ENCODE measurements at regions not wholly inside any gene's neighbourhood (a gene's known extent, or its start where the extent isn't known, plus 50 kb on each side); places are given as distances from the start of the nearest gene placed in this dataset.

GRCh38 chr2:67790622-67791021, 272.2 kb downstream of the C1D start:
- Histone ChIP-seq H3K4me3 (no peak overlapping the region), H3K27me3 (no peaks in the 10 kb centered on the region), H3K27ac (no peak overlapping the region), H3K4me1 (no peaks in the 10 kb centered on the region), H3K36me3 (no peaks in the 10 kb centered on the region), H3K9me3 (no peaks in the 10 kb centered on the region)
- no peak for DNase-seq
- TF ChIP-seq CTCF (IDR thresholded peaks at IDR 0.05): no peak
- TF ChIP-seq POLR2A (IDR thresholded peaks at IDR 0.05): no peak

- no peak overlapping the region for H3K27ac ChIP-seq
- H3K36me3 ChIP-seq: no peaks in the 10 kb centered on the region
- no peak overlapping the region for H3K4me3 ChIP-seq
- no peaks in the 10 kb centered on the region for H3K4me1 ChIP-seq
- TF ChIP-seq CTCF (IDR thresholded peaks at IDR 0.05) (no peak), POLR2A (IDR thresholded peaks at IDR 0.05) (no peak)
- no peaks in the 10 kb centered on the region for H3K27me3 ChIP-seq
- no peak for DNase-seq
- H3K9me3 ChIP-seq: no peaks in the 10 kb centered on the region
Observed at GRCh38 chr2:67792191-67792590, 270.6 kb downstream of the C1D start.

- no peaks in the 10 kb centered on the region for H3K27me3 ChIP-seq
- no peaks in the 10 kb centered on the region for H3K36me3 ChIP-seq
- H3K4me3 ChIP-seq: no peak overlapping the region
- no peaks in the 10 kb centered on the region for H3K9me3 ChIP-seq
- no peaks in the 10 kb centered on the region for H3K4me1 ChIP-seq
- H3K27ac ChIP-seq: no peak overlapping the region
- TF ChIP-seq CTCF (IDR thresholded peaks at IDR 0.05) (no peak), POLR2A (IDR thresholded peaks at IDR 0.05) (no peak)
- DNase-seq: no peak
Observed at GRCh38 chr2:67792681-67793091, 270.1 kb downstream of the C1D start.

- no peak for TF ChIP-seq CTCF (IDR thresholded peaks at IDR 0.05)
- TF ChIP-seq POLR2A (IDR thresholded peaks at IDR 0.05): no peak
- Histone ChIP-seq H3K4me1 (no peaks in the 10 kb centered on the region), H3K27me3 (no peaks in the 10 kb centered on the region), H3K27ac (no peak overlapping the region), H3K9me3 (no peaks in the 10 kb centered on the region), H3K36me3 (no peaks in the 10 kb centered on the region), H3K4me3 (no peak overlapping the region)
- no peak for DNase-seq
Observed at GRCh38 chr2:67797801-67798540, 264.8 kb downstream of the C1D start.

GRCh38 chr2:67798541-67799160, 264.2 kb downstream of the C1D start:
- DNase-seq: no peak
- H3K27me3 ChIP-seq: no peaks in the 10 kb centered on the region
- no peaks in the 10 kb centered on the region for H3K4me1 ChIP-seq
- H3K27ac ChIP-seq: no peak overlapping the region
- no peaks in the 10 kb centered on the region for H3K9me3 ChIP-seq
- TF ChIP-seq CTCF (IDR thresholded peaks at IDR 0.05) (no peak), POLR2A (IDR thresholded peaks at IDR 0.05) (no peak)
- H3K4me3 ChIP-seq: no peak overlapping the region
- H3K36me3 ChIP-seq: no peaks in the 10 kb centered on the region
